Right lobe of liver (tissue), 6 donors: ENCODE measurements at regions not wholly inside any gene's neighbourhood (a gene's known extent, or its start where the extent isn't known, plus 50 kb on each side); places are given as distances from the start of the nearest gene placed in this dataset.

ENCODE experiments used
- ATAC-seq, 4 donors: fragments of 200-7000 bp; cut with Tn5 transposase; one replicate each; pipeline ENCODE4 v1.9.1; 2020; ENCODE audit warnings: mild to moderate bottlenecking in 4 of 4, moderate library complexity in 4 of 4
- DNase-seq, 3 donors: peaks; one replicate each; pipeline ENCODE4 v3.0.0-alpha.2; 2020
- H3K27ac ChIP-seq, 3 donors: fragments of 200-600 bp; one replicate each; pipeline ENCODE4 v1.8.0; 2022
- H3K27me3 ChIP-seq, 2 donors: fragments of 200-600 bp; one replicate each; pipeline ENCODE4 v1.8.0; 2022
- H3K36me3 ChIP-seq, 4 donors: fragments of 200-600 bp; sonication (generic) in 1 of 4; one replicate each; pipeline versions ENCODE4 v1.5.1 to v1.8.0; 2017 to 2022; ENCODE audit warnings: control low read depth in 1 of 4
- H3K4me1 ChIP-seq, 4 donors: fragments of 200-600 bp; sonication (generic) in 1 of 4; one replicate each; pipeline versions ENCODE4 v1.5.1 to v1.8.0; 2017 to 2022; ENCODE audit warnings: control low read depth in 1 of 4
- H3K4me3 ChIP-seq, 3 donors: fragments of 200-600 bp; one replicate each; pipeline ENCODE4 v1.8.0; 2022
- H3K9me3 ChIP-seq, 4 donors: fragments of 200-600 bp; sonication (generic) in 1 of 4; one replicate each; pipeline versions ENCODE4 v1.5.1 to v1.8.0; 2017 to 2022; ENCODE audit warnings: control low read depth in 1 of 4
- POLR2A ChIP-seq: fragments of 450-650 bp; IDR thresholded peaks from one replicate; pipeline ENCODE4 v1.6.1; 2017; ENCODE audit warnings: antibody characterized with exemption, mild to moderate bottlenecking
- WGBS: methylation state at CpG from one replicate; pipeline ENCODE4 v1.1.6; 2018; ENCODE audit warnings: low coverage, low lambda C conversion rate; ENCODE audit not compliant: insufficient coverage; ENCODE audit errors: missing lambda C conversion rate; 5-methylcytosine and 5-hydroxymethylcytosine counted together
- intact Hi-C, 2 donors: fragments of 100-400 bp; cut with DNase I; formaldehyde crosslinking; loops; one replicate each; pipeline versions ENCODE4 v1.11.2 to v1.14.1; 2022
- TF ChIP-seq, protein P1 (sequence below), 4 donors: fragments of 200-600 bp in 3 of 4; fragments of 450-650 bp in 1 of 4; IDR thresholded peaks; one replicate each; pipeline versions ENCODE4 v1.5.1 to v1.8.0; 2016 to 2022; ENCODE audit warnings: antibody characterized with exemption in 4 of 4, mild to moderate bottlenecking in 2 of 4
- donor health status: DM: no; HTN: yes; CAD: no.
- donor health status: DM: no; HTN: no; CAD: no.
- donor health status: DM: no; HTN: no; CAD: no.
- donor health status: DM: no; HTN: yes; CAD: no.
- donor health status: DM: no; HTN: yes; CAD: no.

DNA sequence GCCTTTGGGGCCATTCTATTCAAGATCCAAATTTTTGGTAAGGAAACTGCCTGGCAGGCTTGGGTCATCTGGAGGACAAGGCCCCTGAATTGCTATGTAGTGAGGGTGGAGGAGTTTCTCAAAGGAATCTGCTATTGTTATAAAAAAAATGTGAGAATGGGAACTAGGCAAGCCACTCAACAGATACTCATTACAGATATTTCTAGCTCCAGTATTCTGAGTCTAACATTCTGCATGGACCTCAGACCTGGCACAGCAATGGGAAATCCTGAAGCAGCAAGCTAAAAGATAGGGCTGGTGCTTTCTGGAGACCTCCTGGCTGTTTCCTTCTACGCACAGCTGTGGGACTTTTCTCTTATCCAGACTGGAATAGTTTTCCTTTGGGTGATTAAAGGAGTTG lies 430.7 kb upstream of the RBMS3 start:
- 67% methylated on average over 1 of the region's 1 CpG for WGBS

DNA sequence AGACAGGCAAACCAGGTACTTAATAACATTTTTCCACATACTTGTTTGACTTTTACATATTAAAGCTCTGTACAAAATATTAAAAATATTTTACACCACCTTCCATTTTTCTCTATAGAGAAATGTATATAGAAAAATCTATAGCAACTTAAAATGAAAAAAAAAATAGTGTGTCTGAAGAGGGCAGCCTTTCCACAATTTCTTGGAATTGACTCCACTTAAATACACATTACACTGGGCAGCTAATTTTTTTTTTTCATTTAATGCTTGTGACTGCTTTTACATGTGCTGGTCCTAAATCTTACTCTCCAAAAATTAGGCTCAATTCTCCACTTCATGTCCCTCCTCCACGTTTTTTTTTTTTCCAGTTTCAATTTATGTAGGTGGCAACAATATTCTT lies 427.0 kb upstream of the RBMS3 start:
- H3K36me3 ChIP-seq = no peaks in the 10 kb centered on the region
- ATAC-seq (no peak), DNase-seq (no peak)
- intact Hi-C loops = no loop called here
- H3K4me3 ChIP-seq = no peak overlapping the region
- no peak overlapping the region for H3K27ac ChIP-seq
- H3K9me3 ChIP-seq = no peaks in the 10 kb centered on the region
- no peaks in the 10 kb centered on the region for H3K27me3 ChIP-seq
- 5% methylated on average over 1 of the region's 1 CpG for WGBS
- no peak for TF ChIP-seq POLR2A
- no peaks in the 10 kb centered on the region for H3K4me1 ChIP-seq

More for the DNA sequence above, 430.7 kb upstream of the RBMS3 start:
- Histone ChIP-seq H3K27me3 (no peaks in the 10 kb centered on the region), H3K27ac (no peak overlapping the region), H3K36me3 (no peaks in the 10 kb centered on the region), H3K4me1 (no peaks in the 10 kb centered on the region), H3K9me3 (no peaks in the 10 kb centered on the region), H3K4me3 (no peak overlapping the region)
- no peak for DNase-seq
- intact Hi-C loops = no loop called here
- TF ChIP-seq POLR2A = no peak
- TF ChIP-seq, protein P1, sequence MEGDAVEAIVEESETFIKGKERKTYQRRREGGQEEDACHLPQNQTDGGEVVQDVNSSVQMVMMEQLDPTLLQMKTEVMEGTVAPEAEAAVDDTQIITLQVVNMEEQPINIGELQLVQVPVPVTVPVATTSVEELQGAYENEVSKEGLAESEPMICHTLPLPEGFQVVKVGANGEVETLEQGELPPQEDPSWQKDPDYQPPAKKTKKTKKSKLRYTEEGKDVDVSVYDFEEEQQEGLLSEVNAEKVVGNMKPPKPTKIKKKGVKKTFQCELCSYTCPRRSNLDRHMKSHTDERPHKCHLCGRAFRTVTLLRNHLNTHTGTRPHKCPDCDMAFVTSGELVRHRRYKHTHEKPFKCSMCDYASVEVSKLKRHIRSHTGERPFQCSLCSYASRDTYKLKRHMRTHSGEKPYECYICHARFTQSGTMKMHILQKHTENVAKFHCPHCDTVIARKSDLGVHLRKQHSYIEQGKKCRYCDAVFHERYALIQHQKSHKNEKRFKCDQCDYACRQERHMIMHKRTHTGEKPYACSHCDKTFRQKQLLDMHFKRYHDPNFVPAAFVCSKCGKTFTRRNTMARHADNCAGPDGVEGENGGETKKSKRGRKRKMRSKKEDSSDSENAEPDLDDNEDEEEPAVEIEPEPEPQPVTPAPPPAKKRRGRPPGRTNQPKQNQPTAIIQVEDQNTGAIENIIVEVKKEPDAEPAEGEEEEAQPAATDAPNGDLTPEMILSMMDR (IDR thresholded peaks at IDR 0.05) = no peak
- no peak for ATAC-seq

DNA sequence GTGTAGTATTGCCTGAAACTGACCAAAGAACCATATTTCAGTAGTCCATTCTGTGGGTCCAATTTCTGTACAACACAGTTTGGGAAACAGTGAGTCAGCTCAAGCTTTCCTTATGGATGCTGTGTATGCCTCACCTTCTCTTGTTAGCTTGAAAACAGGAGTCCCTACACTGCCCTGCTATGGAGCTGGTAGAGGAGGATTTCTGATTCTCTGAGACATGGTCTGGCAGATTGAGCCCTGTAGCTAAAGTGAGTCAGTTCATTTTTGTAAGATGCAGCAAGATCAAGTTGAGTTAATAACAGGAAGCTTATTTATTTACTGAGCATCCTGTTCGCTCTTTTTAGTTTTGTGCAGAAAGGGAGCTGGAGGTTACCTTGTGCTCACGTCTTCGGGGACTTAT lies 424.1 kb upstream of the RBMS3 start:
- Histone ChIP-seq H3K27me3 (no peaks in the 10 kb centered on the region), H3K4me1 (no peaks in the 10 kb centered on the region), H3K4me3 (no peak overlapping the region), H3K9me3 (no peaks in the 10 kb centered on the region), H3K36me3 (no peaks in the 10 kb centered on the region), H3K27ac (no peak overlapping the region)
- WGBS = 50% methylated on average over 3 of the region's 3 CpGs
- intact Hi-C loops = no loop called here
- TF ChIP-seq, protein P1 (IDR thresholded peaks at IDR 0.05) = no peak
- TF ChIP-seq POLR2A = no peak
- ATAC-seq (no peak), DNase-seq (no peak)

DNA sequence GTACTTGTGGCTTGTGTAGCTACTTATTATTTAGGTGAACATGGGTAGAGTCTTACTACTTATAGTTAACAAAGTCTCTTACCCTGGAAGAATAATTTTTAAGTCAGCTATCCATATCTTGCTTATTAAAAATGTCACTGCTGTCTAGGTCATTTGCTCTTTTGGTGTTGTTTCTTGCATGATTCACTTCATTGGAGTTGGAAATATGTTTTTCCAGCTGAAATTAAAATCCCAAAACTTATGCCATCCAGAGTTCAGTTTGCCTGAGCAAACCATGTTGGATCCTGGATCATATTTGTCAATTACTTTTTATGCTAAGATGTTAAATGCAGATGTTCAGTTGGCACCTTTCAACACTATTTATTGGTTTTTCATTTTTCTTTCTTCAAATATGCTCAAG lies 421.0 kb upstream of the RBMS3 start:
- H3K27ac ChIP-seq = no peak overlapping the region
- no peak for DNase-seq
- no peak for ATAC-seq
- no peaks in the 10 kb centered on the region for H3K9me3 ChIP-seq
- intact Hi-C loops = no loop called here
- TF ChIP-seq, protein P1 (IDR thresholded peaks at IDR 0.05) = no peak
- TF ChIP-seq POLR2A = no peak
- no peaks in the 10 kb centered on the region for H3K4me1 ChIP-seq
- H3K36me3 ChIP-seq = no peaks in the 10 kb centered on the region
- no peaks in the 10 kb centered on the region for H3K27me3 ChIP-seq
- no peak overlapping the region for H3K4me3 ChIP-seq

DNA sequence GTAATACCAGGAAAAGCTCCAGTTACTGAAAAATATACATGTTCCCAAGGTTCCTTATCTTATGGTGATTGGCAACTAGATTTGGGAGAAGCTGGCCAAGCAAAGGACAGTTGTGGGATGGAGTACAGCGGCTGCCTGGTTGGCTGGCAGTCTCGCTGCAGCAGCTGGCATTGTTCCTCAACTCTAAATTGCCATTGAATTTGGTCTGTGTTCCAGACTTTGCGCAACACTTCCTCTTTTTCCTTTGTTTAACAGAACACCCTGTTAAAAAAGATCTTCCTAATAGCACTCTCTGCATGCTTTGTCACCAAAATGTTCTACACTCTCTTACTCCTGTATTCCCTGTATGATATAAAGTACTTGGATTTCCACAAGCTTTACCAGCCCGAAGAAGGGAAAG lies 420.6 kb upstream of the RBMS3 start:
- Histone ChIP-seq H3K4me1 (no peaks in the 10 kb centered on the region), H3K9me3 (no peaks in the 10 kb centered on the region), H3K27me3 (no peaks in the 10 kb centered on the region), H3K4me3 (no peak overlapping the region), H3K27ac (no peak overlapping the region), H3K36me3 (no peaks in the 10 kb centered on the region)
- 50% methylated on average over 4 of the region's 4 CpGs for WGBS
- intact Hi-C loops = no loop called here
- ATAC-seq = peak in 3 of 4 donors; percentile 28 to 50 (median 40)
- no peak for DNase-seq
- no peak for TF ChIP-seq POLR2A
- TF ChIP-seq, protein P1 (IDR thresholded peaks at IDR 0.05) = no peak
